Psoas muscle (tissue), 7 donors: ENCODE measurements at regions not wholly inside any gene's neighbourhood (a gene's known extent, or its start where the extent isn't known, plus 50 kb on each side); places are given as distances from the start of the nearest gene placed in this dataset.
A peak's percentile ranks its signal among the peaks of the same experiment; 100 is the strongest.

ENCODE experiments used
- ATAC-seq, 4 donors: fragments of 200-7000 bp; cut with Tn5 transposase; one replicate each; pipeline ENCODE4 v1.9.1; 2020; ENCODE audit warnings: moderate library complexity in 3 of 4, mild to moderate bottlenecking in 2 of 4
- DNase-seq, 2 donors: peaks; one replicate each; pipeline ENCODE4 v3.0.0-alpha.2; 2020
- H3K27ac ChIP-seq: fragments of 200-600 bp; one replicate; pipeline ENCODE4 v1.8.0; 2022
- H3K27me3 ChIP-seq, 3 donors: fragments of 200-600 bp in 1 of 3; one replicate each; pipeline versions ENCODE4 v1.6.1 to v1.8.0; 2013 to 2022; ENCODE audit warnings: low read length in 2 of 3, mild to moderate bottlenecking in 2 of 3, moderate library complexity in 1 of 3; ENCODE audit not compliant: insufficient read depth in 3 of 3
- H3K36me3 ChIP-seq, 2 donors: fragments of 200-600 bp in 1 of 2; one replicate each; pipeline versions ENCODE4 v1.6.1 to v1.8.0; 2013 to 2022; ENCODE audit warnings: low read depth in 1 of 2, mild to moderate bottlenecking in 1 of 2, moderate library complexity in 1 of 2; ENCODE audit not compliant: insufficient read depth in 1 of 2
- H3K4me1 ChIP-seq: fragments of 200-600 bp; one replicate; pipeline ENCODE4 v1.8.0; 2022
- H3K4me3 ChIP-seq: fragments of 200-600 bp; one replicate; pipeline ENCODE4 v1.8.0; 2022; ENCODE audit warnings: mild to moderate bottlenecking
- H3K9me3 ChIP-seq: fragments of 200-600 bp; one replicate; pipeline ENCODE4 v1.8.0; 2022
- CTCF ChIP-seq: fragments of 200-600 bp; IDR thresholded peaks from one replicate; pipeline ENCODE4 v1.8.0; 2022; ENCODE audit warnings: antibody characterized with exemption
- WGBS, 3 donors: extraction: QIAGEN DNeasy Blood & Tissue Kit; methylation state at CpG; one replicate each; pipeline versions ENCODE4 v1.1.6 to v1.1.7; 2013; 5-methylcytosine and 5-hydroxymethylcytosine counted together
- intact Hi-C, 2 donors: fragments of 100-400 bp; cut with DNase I; formaldehyde crosslinking; loops; one replicate each; pipeline versions ENCODE4 v1.11.0 to v1.14.2; 2022
- donor health status: healthy with polysubstance abuse.
- donor health status: DM: no; HTN: no; CAD: no; lungs with moderate emphysema.
- donor health status: Bipolar disorder and iron deficiency.
- donor health status: healthy.
- donor health status: DM: yes; HTN: yes; CAD: no.
- donor health status: DM: no; HTN: no; CAD: no.
- donor health status: DM: yes; HTN: yes; CAD: no.

- ATAC-seq (no peak), DNase-seq (no peak)
- TF ChIP-seq CTCF: no peak
- no peaks in the 10 kb centered on the region for H3K36me3 ChIP-seq
- H3K27ac ChIP-seq: no peak overlapping the region
- H3K4me1 ChIP-seq: no peaks in the 10 kb centered on the region
- intact Hi-C loops: no loop called here
- no peaks in the 10 kb centered on the region for H3K9me3 ChIP-seq
- H3K4me3 ChIP-seq: no peak overlapping the region
- H3K27me3 ChIP-seq: no peaks in the 10 kb centered on the region
- WGBS, 3 donors: 82 to 89% (median 85%) methylated on average over 4 of the region's 4 CpGs
Observed at GRCh38 chr15:61644550-61644949, 415.4 kb upstream of the RORA start.

GRCh38 chr15:61641645-61642044, 412.5 kb upstream of the RORA start:
- ATAC-seq (no peak), DNase-seq (no peak)
- H3K27ac ChIP-seq: no peak overlapping the region
- no peaks in the 10 kb centered on the region for H3K9me3 ChIP-seq
- intact Hi-C loops: no loop called here
- no peak overlapping the region for H3K4me3 ChIP-seq
- WGBS, 3 donors: 85 to 93% (median 93%) methylated on average over 6 of the region's 6 CpGs
- H3K27me3 ChIP-seq: no peaks in the 10 kb centered on the region
- TF ChIP-seq CTCF: no peak
- no peaks in the 10 kb centered on the region for H3K36me3 ChIP-seq
- H3K4me1 ChIP-seq: no peaks in the 10 kb centered on the region

- DNase-seq (no peak), ATAC-seq (no peak)
- Histone ChIP-seq H3K27ac (no peak overlapping the region), H3K4me3 (no peak overlapping the region), H3K27me3 (no peaks in the 10 kb centered on the region), H3K36me3 (no peaks in the 10 kb centered on the region), H3K9me3 (no peaks in the 10 kb centered on the region), H3K4me1 (no peaks in the 10 kb centered on the region)
- TF ChIP-seq CTCF: no peak
- intact Hi-C loops: no loop called here
Observed at GRCh38 chr15:61640756-61641155, 411.7 kb upstream of the RORA start.

GRCh38 chr15:61639491-61639890, 410.4 kb upstream of the RORA start:
- peak overlapping the region; percentile 62 for H3K27ac ChIP-seq

More at GRCh38 chr15:61639491-61639890, 410.4 kb upstream of the RORA start:
- Histone ChIP-seq H3K9me3 (no peaks in the 10 kb centered on the region), H3K4me3 (peak overlapping the region; percentile 27), H3K4me1 (no peaks in the 10 kb centered on the region), H3K27me3 (no peaks in the 10 kb centered on the region), H3K36me3 (no peaks in the 10 kb centered on the region)
- TF ChIP-seq CTCF: no peak
- peak; percentile 74 to 95 (median 92) for ATAC-seq
- DNase-seq: peak in 1 of 2 donors; percentile 54
- intact Hi-C loops: no loop called here
- WGBS, 3 donors: 26 to 38% (median 35%) methylated on average over 12 of the region's 12 CpGs
